Liver (tissue), 2 donors: ENCODE measurements at regions not wholly inside any gene's neighbourhood (a gene's known extent, or its start where the extent isn't known, plus 50 kb on each side); places are given as distances from the start of the nearest gene placed in this dataset.

Experiments
- ATF3 ChIP-seq: IDR thresholded peaks from 2 replicates; pipeline ENCODE4 v1.6.1; 2016; ENCODE audit warnings: antibody characterized with exemption
- RAD21 ChIP-seq, 2 donors: IDR thresholded peaks; 2 replicates each; pipeline ENCODE4 v1.6.1; 2016; ENCODE audit warnings: antibody characterized with exemption in 2 of 2, mild to moderate bottlenecking in 2 of 2
- YY1 ChIP-seq: IDR thresholded peaks from 2 replicates; pipeline ENCODE4 v1.6.1; 2016; ENCODE audit warnings: antibody characterized with exemption, mild to moderate bottlenecking
- TF ChIP-seq, protein P1 (sequence below): IDR thresholded peaks from 2 replicates; pipeline ENCODE4 v1.6.1; 2016; ENCODE audit warnings: antibody characterized with exemption
- donor health status: healthy.

DNA sequence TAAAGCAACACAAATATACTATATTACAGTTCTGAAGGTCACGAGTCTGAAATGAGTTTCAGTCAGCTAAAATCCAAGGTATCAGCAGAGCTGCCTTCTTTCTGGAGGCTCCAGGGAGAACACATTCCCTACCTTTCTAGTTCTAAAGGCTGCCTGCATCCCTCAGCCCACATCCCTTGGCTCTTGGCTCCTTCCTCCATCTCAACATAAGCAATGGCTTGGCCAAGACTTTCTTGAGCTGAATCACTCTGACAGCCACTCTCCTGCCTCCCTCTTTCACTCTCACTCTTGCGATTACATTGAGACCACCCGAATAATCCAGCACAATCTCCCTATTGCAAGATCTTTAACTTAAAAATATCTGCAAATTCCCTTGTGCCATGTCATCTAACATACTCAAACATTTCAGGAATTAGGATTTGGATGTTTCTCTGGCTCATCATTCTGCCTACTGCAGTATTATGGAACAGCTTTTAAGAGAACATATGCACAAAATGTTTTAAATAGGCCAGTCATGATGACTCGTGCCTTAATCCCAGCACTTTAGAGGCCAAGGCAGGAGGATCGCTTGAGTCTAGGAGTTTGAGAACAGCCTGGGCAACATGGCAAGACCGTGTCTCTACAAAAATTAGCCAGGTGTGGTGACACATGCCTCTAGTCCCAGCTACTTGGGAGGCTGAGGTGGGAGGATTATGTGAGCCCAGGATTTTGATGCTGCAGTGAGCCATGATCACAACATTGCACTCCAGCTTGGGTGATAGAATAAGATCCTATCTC, 144.2 kb upstream of the VSTM2A start:
- TF ChIP-seq RAD21 (IDR thresholded peaks at IDR 0.05) (no peak), ATF3 (no peak), YY1 (no peak)
- TF ChIP-seq, protein P1, sequence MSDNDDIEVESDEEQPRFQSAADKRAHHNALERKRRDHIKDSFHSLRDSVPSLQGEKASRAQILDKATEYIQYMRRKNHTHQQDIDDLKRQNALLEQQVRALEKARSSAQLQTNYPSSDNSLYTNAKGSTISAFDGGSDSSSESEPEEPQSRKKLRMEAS, result no peak
